Activated T-cell treated with anti-CD3 and anti-CD28 coated beads, Interleukin-2, amount 50 U/mL, for 1 hour (primary cell): ENCODE measurements at regions not wholly inside any gene's neighbourhood (a gene's known extent, or its start where the extent isn't known, plus 50 kb on each side); places are given as distances from the start of the nearest gene placed in this dataset.

Source experiments
- DNase-seq: peaks from one replicate; pipeline ENCODE4 v3.0.0-alpha.2; 2020

DNA sequence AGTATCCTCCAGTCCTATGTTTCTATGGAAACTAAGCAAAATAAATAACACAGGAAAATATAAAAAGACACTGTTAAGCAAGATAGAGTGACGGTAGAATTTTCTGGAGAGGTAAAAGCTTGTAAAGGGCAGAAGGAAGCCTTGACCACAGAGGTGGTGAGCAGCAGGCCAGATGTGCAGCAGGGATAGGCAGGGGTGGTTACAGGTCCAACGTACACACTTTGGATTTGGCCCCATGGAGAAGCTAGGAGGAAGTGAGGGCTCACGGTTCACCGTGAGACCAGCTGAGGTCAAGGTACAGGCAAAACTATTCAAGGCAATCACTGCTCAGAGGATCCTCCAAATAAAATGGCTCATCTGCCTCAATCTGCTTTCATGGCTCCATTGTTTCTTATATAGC lies 242.8 kb downstream of the B3GLCT start:
- DNase-seq: no peak

GRCh38 chr13:31444266-31444856 lies 244.6 kb downstream of the B3GLCT start:
- no peak for DNase-seq

DNA sequence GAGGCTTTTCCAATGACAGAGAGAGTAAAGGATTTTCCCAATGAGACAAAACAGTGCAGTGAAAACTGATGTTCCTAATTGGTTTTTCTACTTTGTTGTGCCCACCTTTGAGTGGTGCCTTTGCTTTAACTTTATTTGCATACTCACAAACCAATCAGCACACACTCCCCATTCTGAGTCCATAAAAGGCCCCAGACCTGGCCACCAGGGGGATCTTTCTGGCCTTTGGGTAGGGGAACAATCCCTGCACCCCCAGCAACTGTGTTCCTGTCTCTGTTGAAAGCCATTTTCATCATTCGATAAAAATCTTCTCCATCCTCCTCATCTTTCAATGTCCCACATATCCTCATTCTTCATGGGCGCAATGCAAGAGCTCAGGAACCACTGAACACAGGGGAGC lies 252.8 kb downstream of the B3GLCT start:
- no peak for DNase-seq

DNA sequence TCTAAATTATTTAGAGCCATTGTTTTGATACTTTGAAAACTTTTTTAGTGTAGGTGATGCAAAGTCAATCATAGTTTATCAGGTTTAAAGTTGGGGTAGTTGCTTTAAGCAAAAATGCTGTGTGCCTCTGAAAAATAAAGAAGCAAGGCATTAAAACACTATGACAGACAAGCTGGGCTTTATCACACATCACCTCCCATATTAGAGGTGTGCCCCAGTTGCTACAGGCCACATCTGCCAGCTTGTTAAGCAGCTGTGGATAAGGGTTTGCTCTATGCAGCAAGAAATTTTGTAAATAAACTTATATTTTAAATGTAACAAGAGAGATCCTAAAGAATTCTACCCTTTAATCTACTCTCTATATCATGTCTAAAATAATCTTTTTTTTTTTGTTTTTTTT lies 255.8 kb downstream of the B3GLCT start:
- DNase-seq: no peak

DNA sequence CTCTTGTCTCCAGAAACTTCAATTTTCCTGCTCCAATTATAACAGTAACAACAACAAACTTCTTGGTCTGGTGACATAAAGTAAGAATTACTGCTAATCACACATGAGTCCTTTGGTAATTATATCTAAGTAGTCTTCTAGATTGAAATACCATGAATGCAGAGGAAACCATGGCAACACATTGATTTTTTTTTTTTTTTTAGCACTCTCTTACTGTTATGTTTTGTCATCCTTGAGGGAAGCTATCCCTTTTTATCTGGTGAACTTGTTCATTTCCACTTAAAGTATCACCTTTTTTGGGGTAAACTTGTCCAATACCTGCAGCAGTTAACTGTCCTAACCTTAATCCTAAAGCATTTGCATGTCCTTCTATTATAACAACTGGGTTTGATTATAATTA lies 256.3 kb downstream of the B3GLCT start:
- no peak for DNase-seq

- no peak for DNase-seq
Measured at GRCh38 chr13:31460061-31460460, 260.3 kb downstream of the B3GLCT start.

- DNase-seq: no peak
Measured at GRCh38 chr13:31461923-31462322, 262.1 kb downstream of the B3GLCT start.

- no peak for DNase-seq
Measured at GRCh38 chr13:31462766-31463165, 263.0 kb downstream of the B3GLCT start.

GRCh38 chr13:31468114-31468902 lies 268.5 kb downstream of the B3GLCT start:
- no peak for DNase-seq

DNA sequence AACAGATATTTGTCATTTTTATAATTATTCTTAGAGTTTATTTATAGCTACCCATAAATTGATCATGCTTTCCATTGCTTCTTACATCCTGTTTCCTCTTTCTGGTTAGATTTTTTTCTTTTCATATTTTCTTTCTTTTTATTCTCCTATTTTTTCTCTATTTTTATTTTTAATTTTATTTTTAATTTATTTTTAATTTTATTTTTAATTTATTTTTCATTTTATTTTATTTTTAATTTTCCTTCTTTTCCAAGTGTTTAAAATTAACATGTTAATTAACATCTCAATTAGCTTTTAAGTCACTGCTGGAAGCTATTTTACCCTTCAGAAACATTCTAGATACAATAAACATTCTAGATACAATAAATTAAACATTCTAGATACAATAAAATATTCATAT lies 269.6 kb downstream of the B3GLCT start:
- no peak for DNase-seq

- DNase-seq: no peak
Measured at GRCh38 chr13:31476266-31476665, 263.1 kb upstream of the RXFP2 start.

DNA sequence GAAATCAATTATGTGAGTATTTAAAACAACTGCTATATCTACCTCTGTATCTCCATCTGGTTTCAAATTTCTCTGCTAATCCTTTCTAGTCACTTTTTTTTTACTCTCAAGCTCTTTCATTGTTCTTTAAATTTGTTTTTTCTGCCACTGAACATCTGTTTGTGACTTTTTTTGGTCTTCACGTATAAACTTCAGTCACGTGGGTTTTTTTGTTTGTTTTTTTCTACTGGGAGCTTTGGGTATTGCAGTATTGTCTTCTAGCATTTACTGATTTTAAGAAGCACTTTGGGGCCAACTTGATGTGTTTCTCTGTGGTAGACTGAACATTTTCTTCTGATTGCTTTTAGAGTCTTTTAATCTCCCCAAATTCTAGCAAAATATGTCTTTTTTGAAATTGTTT lies 262.6 kb upstream of the RXFP2 start:
- no peak for DNase-seq

DNA sequence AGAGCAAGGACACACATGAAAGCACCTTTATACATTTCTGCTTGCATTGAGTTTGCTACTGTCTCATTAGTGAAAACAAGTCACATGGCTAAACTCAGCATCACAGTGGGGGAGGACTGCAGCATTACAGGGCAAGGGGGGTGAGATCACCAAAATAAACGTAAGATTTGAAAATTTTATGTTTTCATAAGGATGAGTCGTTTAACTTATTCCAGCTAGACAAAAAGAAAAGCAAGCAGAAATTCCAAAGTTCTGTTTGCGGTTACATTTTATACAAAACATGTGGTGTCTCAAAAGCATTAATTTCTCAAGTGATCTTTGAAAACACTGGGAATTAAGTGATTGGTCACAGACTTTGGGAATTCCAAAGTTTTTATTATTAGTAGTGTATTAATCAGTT lies 261.4 kb upstream of the RXFP2 start:
- DNase-seq: no peak

DNA sequence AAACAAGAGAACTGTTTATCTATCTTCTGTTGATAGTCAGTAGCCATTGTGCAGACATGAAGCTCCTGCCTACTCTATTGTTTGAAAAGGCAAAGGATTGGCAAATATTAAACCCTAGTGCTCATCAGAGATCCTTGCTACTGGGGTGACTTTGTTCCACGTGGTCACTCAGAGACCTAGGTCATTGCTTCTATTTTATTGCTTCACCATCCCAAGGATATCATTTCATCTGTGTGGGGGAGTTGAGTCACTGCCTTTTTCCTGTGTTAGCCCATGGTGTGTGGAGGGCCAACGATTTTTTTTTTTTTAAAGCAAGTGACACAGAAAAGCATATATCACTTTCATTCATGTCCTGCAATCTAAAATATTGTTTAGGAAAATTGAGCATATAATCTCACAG lies 254.1 kb upstream of the RXFP2 start:
- DNase-seq: no peak

GRCh38 chr13:31485651-31486051 lies 253.7 kb upstream of the RXFP2 start:
- DNase-seq: no peak

- no peak for DNase-seq
Measured at GRCh38 chr13:31495336-31495735, 244.0 kb upstream of the RXFP2 start.

- no peak for DNase-seq
Measured at GRCh38 chr13:31499274-31499673, 240.1 kb upstream of the RXFP2 start.

GRCh38 chr13:31503626-31504025 lies 235.7 kb upstream of the RXFP2 start:
- no peak for DNase-seq

GRCh38 chr13:31504918-31505317 lies 234.4 kb upstream of the RXFP2 start:
- no peak for DNase-seq

- DNase-seq: no peak
Measured at GRCh38 chr13:31512331-31512730, 227.0 kb upstream of the RXFP2 start.

- no peak for DNase-seq
Measured at GRCh38 chr13:31514932-31515331, 224.4 kb upstream of the RXFP2 start.

GRCh38 chr13:31515427-31515826 lies 223.9 kb upstream of the RXFP2 start:
- DNase-seq: no peak

DNA sequence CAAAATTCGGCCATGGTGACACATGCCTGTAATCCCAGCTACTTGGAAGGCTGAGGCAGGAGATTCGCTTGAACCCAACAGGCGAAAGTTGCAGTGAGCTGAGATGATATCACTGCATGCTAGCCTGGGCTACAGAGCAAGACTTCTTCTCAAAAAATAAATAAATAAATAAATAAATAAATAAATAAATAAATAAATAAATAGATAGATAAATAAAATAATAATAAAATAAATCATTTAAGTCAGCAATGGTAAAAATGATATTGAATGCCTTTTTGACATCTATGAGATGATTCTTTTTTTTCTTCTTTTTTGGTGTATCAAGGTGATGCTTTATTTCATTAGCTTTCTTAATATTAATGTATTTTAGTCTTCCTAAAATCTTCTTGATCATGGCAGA lies 221.7 kb upstream of the RXFP2 start:
- no peak for DNase-seq

- DNase-seq: no peak
Measured at GRCh38 chr13:31518645-31519044, 220.7 kb upstream of the RXFP2 start.

- DNase-seq: no peak
Measured at GRCh38 chr13:31521435-31521834, 217.9 kb upstream of the RXFP2 start.
